Stimulated activated CD4-positive, alpha-beta T cell treated with anti-CD3 and anti-CD28 coated beads, Interleukin-1b, Interleukin-23, amount 100 ng/mL, for 48 hours (primary cell): ENCODE measurements at regions not wholly inside any gene's neighbourhood (a gene's known extent, or its start where the extent isn't known, plus 50 kb on each side); places are given as distances from the start of the nearest gene placed in this dataset.
"Not testable (repeated sequence)": the region's sequence is repeated elsewhere in the genome, so short reads cannot be mapped to it uniquely, and the experiment has no call there.

Source experiments
- DNase-seq: peaks from one replicate; pipeline ENCODE4 v3.0.0-alpha.2; 2020

DNA sequence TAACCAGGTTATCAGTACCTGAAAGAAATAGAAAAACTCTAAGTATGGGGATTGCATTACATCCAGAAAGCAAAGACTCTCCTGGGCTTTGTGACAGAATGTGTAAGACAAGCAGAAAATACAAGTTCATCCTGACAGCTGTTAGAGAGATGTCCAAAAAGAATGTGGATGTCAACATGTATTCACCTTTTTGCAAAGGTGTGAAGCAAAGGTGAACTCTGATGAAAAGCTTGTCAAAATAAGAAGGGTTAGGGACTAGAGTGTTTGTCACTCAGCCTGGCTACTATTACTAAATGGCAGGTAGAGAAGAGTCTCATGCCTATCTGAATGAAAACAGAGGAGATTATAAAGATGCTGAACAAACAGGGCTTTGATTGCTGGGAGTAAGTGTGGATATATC lies 527.6 kb upstream of the CA10 start:
- DNase-seq, result no peak

GRCh38 chr17:52681480-52681879 lies 523.0 kb upstream of the CA10 start:
- DNase-seq, result no peak

DNA sequence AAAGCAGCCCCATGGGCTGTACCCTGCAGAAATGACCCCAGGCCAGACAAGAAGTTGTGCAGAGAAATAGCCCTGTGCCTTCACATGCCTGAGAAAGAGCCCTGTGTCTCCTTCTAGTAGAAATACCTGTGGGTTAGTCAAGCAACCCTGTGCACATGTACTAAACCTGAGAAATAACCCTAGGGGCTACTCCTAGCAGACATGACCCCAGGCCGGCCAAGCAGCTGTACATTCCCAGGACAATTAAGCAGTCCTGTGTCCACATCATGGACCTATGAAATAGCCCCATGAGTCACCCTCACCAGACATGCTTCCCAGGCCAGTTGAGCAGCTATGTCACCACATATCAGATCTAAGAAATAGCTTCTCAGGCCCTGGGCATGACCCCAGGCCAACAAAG lies 519.7 kb upstream of the CA10 start:
- DNase-seq, result no peak

DNA sequence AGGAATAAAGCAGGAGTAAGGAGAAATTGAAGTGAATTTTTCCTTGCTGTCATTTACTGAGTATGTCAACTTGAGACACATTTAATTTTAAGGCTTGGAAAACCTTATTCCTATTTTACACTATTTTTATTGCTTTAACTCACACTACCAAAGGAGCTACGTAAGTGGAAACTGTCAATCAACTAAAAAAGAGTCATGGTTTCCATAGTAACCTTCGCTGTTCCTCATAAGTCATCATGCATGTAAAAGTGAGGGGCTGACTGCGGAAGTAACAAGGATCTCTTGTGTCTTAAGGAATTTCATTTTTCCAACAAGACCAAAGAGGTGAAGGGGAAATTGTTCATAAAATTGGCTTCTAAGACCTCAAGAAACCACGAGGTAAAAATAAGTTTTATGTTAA lies 516.2 kb upstream of the CA10 start:
- DNase-seq, result no peak

- DNase-seq, result no peak
These were observed 515.3 kb upstream of the CA10 start for GRCh38 chr17:52673791-52674190.

DNA sequence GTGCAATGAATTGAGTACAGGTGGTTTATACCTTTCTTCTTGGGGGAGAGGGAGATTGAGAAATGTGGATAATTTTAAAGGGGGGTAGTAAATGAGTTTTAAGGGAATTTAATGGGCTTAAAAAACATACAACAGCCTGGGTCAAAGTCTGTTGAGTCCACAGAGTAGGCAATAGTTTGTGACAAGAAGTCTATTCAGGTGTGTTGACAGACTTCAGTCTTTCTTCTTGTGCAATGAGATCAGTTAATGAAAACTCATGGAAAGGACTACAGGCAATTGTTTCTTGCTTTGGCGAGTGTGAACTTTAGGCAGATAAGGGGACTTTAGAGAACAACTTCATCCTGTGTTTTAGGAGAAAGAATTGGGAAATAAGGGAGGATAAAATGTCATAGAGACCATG lies 507.8 kb upstream of the CA10 start:
- no peak for DNase-seq

- no peak for DNase-seq
These were observed 502.2 kb upstream of the CA10 start for GRCh38 chr17:52660692-52661091.

- no peak for DNase-seq
These were observed 494.5 kb upstream of the CA10 start for GRCh38 chr17:52653014-52653413.

DNA sequence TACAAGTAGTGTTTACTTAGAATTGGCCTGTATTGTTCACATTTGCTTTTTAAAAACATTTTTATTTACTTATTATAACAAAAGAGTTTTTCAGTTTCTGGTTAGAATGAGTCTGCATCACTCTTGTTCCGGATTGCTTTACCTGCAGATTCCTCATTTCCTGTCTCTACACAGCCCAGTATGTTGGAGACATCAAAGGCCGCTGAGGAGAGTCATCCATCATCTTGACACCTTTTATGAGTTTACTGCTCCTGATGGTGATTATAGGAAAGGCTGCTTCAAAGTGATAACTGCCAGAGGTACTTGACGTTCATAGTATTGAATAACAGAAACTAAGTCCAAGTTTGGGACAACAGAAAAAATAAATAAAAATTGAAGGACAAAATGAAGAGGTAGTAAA lies 490.5 kb upstream of the CA10 start:
- no peak for DNase-seq

- DNase-seq, result no peak
These were observed 488.9 kb upstream of the CA10 start for GRCh38 chr17:52647411-52647810.

GRCh38 chr17:52636443-52636842 lies 477.9 kb upstream of the CA10 start:
- DNase-seq, result no peak

DNA sequence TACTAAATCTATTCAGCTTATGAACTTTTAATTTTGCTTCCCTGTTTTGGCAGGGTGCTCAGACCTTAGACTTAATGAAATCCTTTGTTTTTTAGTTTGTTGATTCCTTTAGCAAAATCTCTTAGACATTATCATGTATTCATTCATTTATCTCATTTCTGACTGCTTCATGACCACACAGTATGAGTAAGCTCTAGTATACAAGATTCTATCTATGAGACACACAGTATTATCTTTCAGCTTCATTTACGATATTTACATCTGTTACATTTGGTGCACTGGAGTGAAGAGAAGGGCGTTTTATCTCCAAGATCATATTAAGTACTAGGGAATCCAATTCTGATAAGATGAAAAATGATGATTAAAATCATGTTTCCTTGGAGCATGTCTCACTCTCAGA lies 448.1 kb upstream of the CA10 start:
- DNase-seq, result no peak

- DNase-seq, result no peak
These were observed 447.6 kb upstream of the CA10 start for GRCh38 chr17:52606098-52606497.

DNA sequence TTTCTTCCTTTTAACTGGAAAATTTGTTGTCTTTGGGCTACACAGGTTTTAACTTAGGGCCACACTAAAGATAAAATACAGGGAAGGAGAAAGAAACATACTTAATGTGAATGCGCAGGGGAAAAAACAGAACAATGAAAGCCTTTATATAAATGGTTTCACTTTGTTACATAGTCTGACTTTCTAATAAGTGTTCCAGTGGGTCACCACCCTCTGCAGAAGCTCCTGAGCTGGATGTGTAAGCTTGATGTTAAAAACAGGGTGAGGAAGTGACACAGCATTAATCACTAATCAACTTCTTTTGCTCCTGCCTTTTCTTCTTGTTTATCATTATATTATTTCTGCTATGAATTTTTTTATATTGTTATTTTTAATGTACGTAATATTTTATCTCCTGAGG lies 445.6 kb upstream of the CA10 start:
- no peak for DNase-seq

- not testable (repeated sequence) for DNase-seq
These were observed 439.1 kb upstream of the CA10 start for GRCh38 chr17:52597452-52598215.

GRCh38 chr17:52594516-52594915 lies 436.0 kb upstream of the CA10 start:
- no peak for DNase-seq

- DNase-seq, result no peak
These were observed 388.5 kb upstream of the CA10 start for GRCh38 chr17:52546990-52547389.

DNA sequence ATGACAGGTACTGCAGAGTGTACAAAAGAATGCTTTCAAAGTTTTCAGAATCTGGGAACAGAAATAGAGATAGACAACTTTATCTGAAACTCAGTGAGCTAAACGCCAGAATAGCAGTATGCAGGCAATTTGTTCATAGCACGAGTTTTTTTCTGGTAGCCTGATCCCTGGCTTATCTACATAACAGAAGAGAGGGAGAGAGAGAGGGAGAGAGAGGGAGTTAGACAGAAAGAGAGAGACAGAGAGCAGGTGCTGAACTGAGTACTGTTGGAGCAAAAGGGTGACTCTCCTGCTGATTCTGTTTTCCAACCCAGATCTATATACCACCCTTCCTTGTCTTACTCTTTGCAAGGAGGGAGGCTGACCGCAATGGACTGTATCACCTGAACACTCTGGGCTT lies 388.0 kb upstream of the CA10 start:
- no peak for DNase-seq

GRCh38 chr17:52537421-52537820 lies 378.9 kb upstream of the CA10 start:
- DNase-seq, result no peak

- DNase-seq, result no peak
These were observed 378.0 kb upstream of the CA10 start for GRCh38 chr17:52536489-52536888.

DNA sequence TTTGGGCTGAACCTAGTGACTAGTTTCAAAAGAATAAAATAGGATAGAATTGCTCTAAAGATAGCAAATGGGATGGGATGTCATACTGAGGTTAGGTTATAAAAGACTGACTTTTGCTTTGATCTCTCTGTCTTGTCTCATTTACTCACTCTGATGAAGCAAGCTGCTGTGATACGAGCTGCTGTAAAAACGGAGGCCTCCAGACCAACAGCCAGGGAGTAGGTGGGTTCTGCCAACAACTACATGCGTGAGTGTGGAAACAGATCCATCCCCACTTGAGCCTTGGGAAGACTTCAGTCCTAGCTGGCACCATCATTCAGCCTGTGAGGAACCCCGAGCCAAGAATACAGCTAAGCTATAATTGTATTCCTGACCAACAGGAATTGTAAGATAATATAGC lies 373.9 kb upstream of the CA10 start:
- DNase-seq, result no peak

DNA sequence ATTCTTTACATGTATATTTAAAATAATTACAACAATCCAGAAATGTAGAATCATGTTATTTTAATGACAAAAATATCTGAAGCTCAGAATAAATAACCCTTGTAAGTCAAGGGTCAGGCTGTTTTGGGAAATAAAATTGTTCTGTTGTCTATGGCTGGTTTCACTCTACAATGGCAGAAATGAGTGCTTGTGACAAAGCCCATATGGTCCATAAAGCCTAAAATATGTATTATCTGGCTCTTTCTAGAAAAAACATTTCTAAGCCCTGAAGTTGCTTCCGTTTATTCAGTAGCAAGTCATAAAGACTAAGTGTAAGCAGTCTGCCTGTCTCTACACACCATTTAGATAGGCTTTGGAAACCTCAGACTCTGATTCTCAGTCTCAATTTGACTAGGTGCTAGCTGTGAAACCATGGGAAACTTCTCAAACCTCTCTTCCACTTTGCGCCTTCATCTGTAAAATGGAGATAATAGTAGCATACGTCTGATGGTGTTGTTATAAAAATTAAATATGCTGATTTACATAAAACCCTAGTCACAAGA lies 365.7 kb upstream of the CA10 start:
- no peak for DNase-seq

GRCh38 chr17:52517176-52517575 lies 358.7 kb upstream of the CA10 start:
- DNase-seq, result no peak

DNA sequence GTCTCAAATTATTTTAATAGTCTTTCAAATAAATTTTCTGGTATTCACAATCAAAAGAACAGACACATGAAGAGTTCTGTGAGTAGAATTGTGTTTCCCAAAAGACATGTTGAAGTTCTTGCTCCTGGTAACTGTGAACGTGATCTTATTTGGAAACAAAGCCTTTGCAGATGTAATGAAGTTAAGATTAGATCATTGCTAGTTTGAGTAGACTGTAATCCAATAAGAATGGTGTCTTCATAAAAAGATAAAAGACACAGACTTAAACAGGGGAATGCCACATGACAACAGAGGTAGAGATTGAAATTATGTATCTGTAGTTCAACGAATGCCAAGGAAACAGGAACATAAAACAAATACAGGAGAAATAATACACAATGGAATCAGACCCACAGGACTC lies 357.4 kb upstream of the CA10 start:
- DNase-seq, result no peak

DNA sequence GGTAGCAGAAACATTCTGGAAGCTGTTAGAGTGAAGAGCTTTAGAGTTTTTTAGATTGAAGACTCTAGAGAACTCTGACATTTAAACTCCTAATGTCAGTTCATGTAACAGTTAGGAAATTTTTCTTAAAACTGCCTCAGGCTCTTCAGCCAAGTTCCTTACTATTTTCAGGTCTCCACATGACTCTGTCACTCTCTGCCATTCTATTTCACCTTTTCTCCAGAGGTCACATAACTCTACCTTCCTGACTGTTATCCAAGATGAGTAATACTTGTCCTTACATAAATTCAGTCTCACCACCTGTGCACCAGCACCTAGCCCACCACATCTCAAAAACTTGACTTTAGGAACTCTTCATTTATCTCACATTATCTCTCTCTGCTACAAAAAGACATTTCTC lies 347.1 kb upstream of the CA10 start:
- no peak for DNase-seq
